GM12878 (cell line): ENCODE measurements at regions not wholly inside any gene's neighbourhood (a gene's known extent, or its start where the extent isn't known, plus 50 kb on each side); places are given as distances from the start of the nearest gene placed in this dataset.
"Not testable (repeated sequence)": the region's sequence is repeated elsewhere in the genome, so short reads cannot be mapped to it uniquely, and the experiment has no call there.

Experiments used
- ATAC-seq: fragments of 200-7000 bp; cut with Tn5 transposase; 3 replicates; pipeline ENCODE4 v1.9.1; 2020; ENCODE audit warnings: mild to moderate bottlenecking, moderate library complexity
- BruUV-seq: library from RNA; stranded (reverse); fragments of 400-500 nt; replicated peaks from 2 replicates; lab custom pipeline; 2021; lab: Mats Ljungman, UMichigan
- CTCF ChIA-PET: fragments of 300-600 bp; sonication (Branson Sonifier 250); formaldehyde crosslinking; extraction: SDS; loops from one replicate; lab custom pipeline; 2021; ENCODE audit warnings: inconsistent platforms; lab: Yijun Ruan, JAX
- POLR2A ChIA-PET: fragments of 350-600 bp; formaldehyde crosslinking; extraction: SDS; loops from one replicate; lab custom pipeline; 2021; ENCODE audit warnings: inconsistent platforms; lab: Charles Lee
- RAD21 ChIA-PET: fragments of 300-600 bp; sonication (Branson Sonifier 250); formaldehyde crosslinking; loops from one replicate; lab custom pipeline; 2023; ENCODE audit warnings: antibody characterized with exemption; ENCODE audit not compliant: unreplicated experiment; lab: Charles Lee
- SMC1A ChIA-PET: fragments of 300-600 bp; sonication (Branson Sonifier 250); formaldehyde crosslinking; loops from one replicate; lab custom pipeline; 2023; ENCODE audit not compliant: unreplicated experiment, uncharacterized antibody; lab: Charles Lee
- DNase-seq: peaks from one replicate; pipeline ENCODE4 v3.0.0-alpha.2; 2011; ENCODE audit warnings: low read depth, low spot score
- FAIRE-seq: peaks from 3 replicates; lab custom pipeline; 2011; peaks lifted over from hg19 to GRCh38; lab: Jason Lieb, UNC
- H2AFZ ChIP-seq: 2 replicates; pipeline ENCODE4 v1.6.0; 2011; ENCODE audit warnings: low read depth, low read length, control low read depth; ENCODE audit not compliant: control insufficient read depth
- H3K27ac ChIP-seq: 2 replicates; pipeline ENCODE4 v1.5.1; 2011; ENCODE audit warnings: control low read depth; ENCODE audit not compliant: control insufficient read depth, insufficient read depth
- H3K27me3 ChIP-seq, 2 experiments: replicated peaks in 1 of 2; 2 replicates each; pipeline versions ENCODE4 v1.6.0 to v1.6.1; 2011; ENCODE audit warnings: low read length in 1 of 2; ENCODE audit not compliant: control insufficient read depth in 2 of 2, insufficient read depth in 2 of 2
- H3K36me3 ChIP-seq, 2 experiments: 2 replicates each; pipeline ENCODE4 v1.5.1; 2011; ENCODE audit warnings: low read length in 1 of 2; ENCODE audit not compliant: control insufficient read depth in 2 of 2, insufficient read depth in 2 of 2
- H3K4me1 ChIP-seq: 2 replicates; pipeline ENCODE4 v1.6.1; 2011; ENCODE audit warnings: mild to moderate bottlenecking, low read length, moderate library complexity, mixed read lengths; ENCODE audit not compliant: control insufficient read depth, insufficient read depth
- H3K4me2 ChIP-seq: 2 replicates; pipeline ENCODE4 v1.6.0; 2011; ENCODE audit warnings: control low read depth; ENCODE audit not compliant: control insufficient read depth, insufficient read depth
- H3K4me3 ChIP-seq: fragments of 200-600 bp; sonication (generic); 2 replicates; pipeline ENCODE4 v1.5.1; 2016
- H3K79me2 ChIP-seq: 2 replicates; pipeline ENCODE4 v1.6.0; 2011; ENCODE audit warnings: low read length; ENCODE audit not compliant: control insufficient read depth, insufficient read depth
- H3K9ac ChIP-seq: 2 replicates; pipeline ENCODE4 v1.8.0; 2011; ENCODE audit warnings: low read length, control low read depth, mixed read lengths; ENCODE audit not compliant: control insufficient read depth, insufficient read depth
- H3K9me3 ChIP-seq: replicated peaks from 3 replicates; pipeline ENCODE4 v1.5.1; 2011; ENCODE audit warnings: mild to moderate bottlenecking, low read length; ENCODE audit not compliant: control insufficient read depth, insufficient read depth
- H4K20me1 ChIP-seq: 2 replicates; pipeline ENCODE4 v1.6.0; 2011; ENCODE audit not compliant: control insufficient read depth, insufficient read depth
- NBN ChIP-seq: fragments of 450-650 bp; IDR thresholded peaks from 2 replicates; pipeline ENCODE4 v1.6.1; 2016
- WGBS: methylation state at CpG from one replicate; pipeline ENCODE4 v1.1.6; 2016; ENCODE audit warnings: low lambda C conversion rate; ENCODE audit not compliant: insufficient replicate concordance, insufficient coverage; ENCODE audit errors: missing lambda C conversion rate; 5-methylcytosine and 5-hydroxymethylcytosine counted together
- in situ Hi-C: fragments of 300-500 bp; cut with MboI; formaldehyde crosslinking; loops from 9 replicates; pipeline ENCODE4 v1.14.3; 2018; ENCODE audit warnings: mixed read lengths
- intact Hi-C: fragments of 100-400 bp; cut with micrococcal nuclease; formaldehyde crosslinking; loops from one replicate; pipeline ENCODE4 v1.14.2; 2022; ENCODE audit not compliant: unreplicated experiment

GRCh38 chr5:17982626-17983025 is 348.4 kb downstream of the TAF11L14 start:
- RAD21 ChIA-PET, POLR2A ChIA-PET, ATAC-seq, H3K27ac ChIP-seq, H3K4me2 ChIP-seq, CTCF ChIA-PET, SMC1A ChIA-PET, H2AFZ ChIP-seq, H3K36me3 ChIP-seq, H3K4me1 ChIP-seq, H3K4me3 ChIP-seq, DNase-seq, in situ Hi-C loops, intact Hi-C loops, H3K9me3 ChIP-seq, BruUV-seq, H3K9ac ChIP-seq, H4K20me1 ChIP-seq, FAIRE-seq, H3K79me2 ChIP-seq, H3K27me3 ChIP-seq: not testable (repeated sequence)
- 61% methylated on average over 2 of the region's 3 CpGs for WGBS

GRCh38 chr5:17989036-17989435 is 354.8 kb downstream of the TAF11L14 start:
- H3K79me2 ChIP-seq, result no peaks in the 10 kb centered on the region
- H4K20me1 ChIP-seq, result no peaks in the 10 kb centered on the region
- ChIA-PET POLR2A (no interaction called here), CTCF (interaction anchor here (1.2 kb wide), 1 partner anchor 9 kb away, joined by 3 read pairs; no protein-coding TSS in a partner anchor), RAD21 (interaction anchor here (1.8 kb wide), 1 partner anchor 773 kb away, joined by 4 read pairs; no protein-coding TSS in a partner anchor), SMC1A (interaction anchor here (1.0 kb wide), 1 partner anchor 9 kb away, joined by 3 read pairs; no protein-coding TSS in a partner anchor)
- DNase-seq (no peak), FAIRE-seq (no peak), ATAC-seq (no peak)
- H3K27me3 ChIP-seq, result no peaks in the 10 kb centered on the region
- H3K4me1 ChIP-seq, result no peaks in the 10 kb centered on the region
- H2AFZ ChIP-seq, result no peak overlapping the region
- no peak for TF ChIP-seq NBN
- H3K9ac ChIP-seq, result no peak overlapping the region
- intact Hi-C loops (no loop called here), in situ Hi-C loops (no loop called here)
- no TSS peak for BruUV-seq
- H3K36me3 ChIP-seq, result no peaks in the 10 kb centered on the region
- no peaks in the 10 kb centered on the region for H3K9me3 ChIP-seq
- H3K4me2 ChIP-seq, result no peak overlapping the region
- no peak overlapping the region for H3K27ac ChIP-seq
- 8% methylated on average over 4 of the region's 4 CpGs for WGBS
- H3K4me3 ChIP-seq, result no peak overlapping the region
